H9 (cell line): ENCODE measurements at regions not wholly inside any gene's neighbourhood (a gene's known extent, or its start where the extent isn't known, plus 50 kb on each side); places are given as distances from the start of the nearest gene placed in this dataset.

Experiments used
- DNase-seq: peaks from one replicate; pipeline ENCODE4 v3.0.0-alpha.2; 2017
- H2AFZ ChIP-seq: one replicate; pipeline ENCODE4 v1.6.1; 2013; ENCODE audit warnings: mild to moderate bottlenecking, low read length, control low read depth, moderate library complexity
- H2AK5ac ChIP-seq: 2 replicates; pipeline ENCODE4 v1.6.1; 2013; ENCODE audit warnings: low read length, control low read depth, mixed read lengths; ENCODE audit not compliant: insufficient read length
- H2BK120ac ChIP-seq: one replicate; pipeline ENCODE4 v1.6.1; 2013; ENCODE audit warnings: low read depth, mild to moderate bottlenecking, low read length, control low read depth, inconsistent platforms; ENCODE audit not compliant: poor library complexity, severe bottlenecking
- H2BK12ac ChIP-seq: 2 replicates; pipeline ENCODE4 v1.6.1; 2013; ENCODE audit warnings: low read length, control low read depth, mixed read lengths, low read depth; ENCODE audit not compliant: insufficient read length
- H2BK15ac ChIP-seq: 2 replicates; pipeline ENCODE4 v1.6.1; 2013; ENCODE audit warnings: low read depth, low read length, control low read depth
- H2BK20ac ChIP-seq: one replicate; pipeline ENCODE4 v1.6.1; 2013; ENCODE audit warnings: low read depth, mild to moderate bottlenecking, low read length, control low read depth, inconsistent platforms; ENCODE audit not compliant: poor library complexity, severe bottlenecking
- H2BK5ac ChIP-seq: 2 replicates; pipeline ENCODE4 v1.6.1; 2013; ENCODE audit warnings: low read length, control low read depth, mixed read lengths; ENCODE audit not compliant: insufficient read length
- H3K14ac ChIP-seq: 2 replicates; pipeline ENCODE4 v1.6.1; 2013; ENCODE audit warnings: low read length, control low read depth; ENCODE audit not compliant: insufficient read depth
- H3K18ac ChIP-seq: 2 replicates; pipeline ENCODE4 v1.6.1; 2013; ENCODE audit warnings: low read depth, mild to moderate bottlenecking, mixed read lengths, low read length, control low read depth; ENCODE audit not compliant: insufficient read length
- H3K23ac ChIP-seq: 2 replicates; pipeline ENCODE4 v1.6.1; 2013; ENCODE audit warnings: low read length, control low read depth, mixed read lengths, low read depth; ENCODE audit not compliant: insufficient read length
- H3K23me2 ChIP-seq: 2 replicates; pipeline ENCODE4 v1.6.1; 2013; ENCODE audit warnings: low read depth, mild to moderate bottlenecking, mixed read lengths, low read length, control low read depth; ENCODE audit not compliant: insufficient read length, poor library complexity, severe bottlenecking
- H3K27ac ChIP-seq: 2 replicates; pipeline ENCODE4 v1.5.1; 2013; ENCODE audit warnings: low read length, control low read depth, mixed read lengths, low read depth; ENCODE audit not compliant: insufficient read length
- H3K27me3 ChIP-seq: 2 replicates; pipeline ENCODE4 v1.6.1; 2013; ENCODE audit warnings: low read length, control low read depth, inconsistent platforms; ENCODE audit not compliant: insufficient read depth
- H3K4ac ChIP-seq: 2 replicates; pipeline ENCODE4 v1.6.1; 2013; ENCODE audit warnings: low read depth, mild to moderate bottlenecking, control low read depth, inconsistent platforms, low read length, moderate library complexity
- H3K4me1 ChIP-seq: 2 replicates; pipeline ENCODE4 v1.6.1; 2013; ENCODE audit warnings: low read length, control low read depth, inconsistent platforms; ENCODE audit not compliant: insufficient read depth
- H3K4me2 ChIP-seq: 2 replicates; pipeline ENCODE4 v1.6.1; 2013; ENCODE audit warnings: low read length, control low read depth, mixed read lengths; ENCODE audit not compliant: insufficient read length, insufficient read depth
- H3K56ac ChIP-seq: 2 replicates; pipeline ENCODE4 v1.6.1; 2013; ENCODE audit warnings: low read depth, mild to moderate bottlenecking, mixed read lengths, low read length, control low read depth; ENCODE audit not compliant: insufficient read length
- H3K79me1 ChIP-seq: 2 replicates; pipeline ENCODE4 v1.6.1; 2013; ENCODE audit warnings: low read depth, mild to moderate bottlenecking, moderate library complexity, low read length, control low read depth, inconsistent platforms; ENCODE audit not compliant: insufficient read depth, poor library complexity, severe bottlenecking
- H3K79me2 ChIP-seq: 2 replicates; pipeline ENCODE4 v1.6.1; 2013; ENCODE audit warnings: low read length, control low read depth, inconsistent platforms; ENCODE audit not compliant: insufficient read depth
- H3K9ac ChIP-seq: 2 replicates; pipeline ENCODE4 v1.6.1; 2013; ENCODE audit warnings: low read length, control low read depth, mixed read lengths; ENCODE audit not compliant: insufficient read length; ENCODE audit errors: extremely low read depth
- H3K9me3 ChIP-seq: one replicate; pipeline ENCODE4 v1.6.1; 2013; ENCODE audit warnings: low read depth, low read length, inconsistent platforms; ENCODE audit not compliant: control insufficient read depth
- H3T11ph ChIP-seq: one replicate; pipeline ENCODE4 v1.6.1; 2013; ENCODE audit warnings: mild to moderate bottlenecking, low read length, control low read depth, inconsistent platforms
- H4K20me1 ChIP-seq: one replicate; pipeline ENCODE4 v1.6.1; 2013; ENCODE audit not compliant: control insufficient read depth, insufficient read length, insufficient read depth
- H4K5ac ChIP-seq: 2 replicates; pipeline ENCODE4 v1.6.1; 2013; ENCODE audit warnings: low read depth, mild to moderate bottlenecking, mixed read lengths, low read length, control low read depth; ENCODE audit not compliant: insufficient read length
- H4K8ac ChIP-seq: replicated peaks from 2 replicates; pipeline ENCODE4 v1.6.1; 2013; ENCODE audit warnings: low read length, control low read depth, mixed read lengths, low read depth; ENCODE audit not compliant: insufficient read length
- H4K91ac ChIP-seq: 2 replicates; pipeline ENCODE4 v1.6.1; 2013; ENCODE audit warnings: low read depth, mild to moderate bottlenecking, moderate library complexity, mixed read lengths, low read length, control low read depth; ENCODE audit not compliant: insufficient read length
- H3K27ac Mint-ChIP-seq, 3 experiments: 2 replicates in 2 of 3; 3 replicates in 1 of 3; pipeline ENCODE4 v1.8.0; 2020 to 2021; ENCODE audit warnings: mixed read lengths in 3 of 3, mild to moderate bottlenecking in 1 of 3, moderate library complexity in 1 of 3
- H3K27me3 Mint-ChIP-seq: 2 replicates; pipeline ENCODE4 v1.8.0; 2021; ENCODE audit warnings: low read depth, mild to moderate bottlenecking, moderate library complexity, mixed read lengths
- H3K36me3 Mint-ChIP-seq, 3 experiments: 2 replicates in 2 of 3; 3 replicates in 1 of 3; pipeline ENCODE4 v1.8.0; 2020 to 2021; ENCODE audit warnings: low read depth in 3 of 3, mixed read lengths in 3 of 3; ENCODE audit not compliant: insufficient read depth in 1 of 3
- H3K4me1 Mint-ChIP-seq, 2 experiments: 2 replicates each; pipeline ENCODE4 v1.8.0; 2020; ENCODE audit warnings: mixed read lengths in 2 of 2
- H3K4me3 Mint-ChIP-seq, 2 experiments: 2 replicates in 1 of 2; 3 replicates in 1 of 2; pipeline ENCODE4 v1.8.0; 2020 to 2021; ENCODE audit warnings: mild to moderate bottlenecking in 2 of 2, mixed read lengths in 2 of 2, moderate library complexity in 1 of 2
- H3K9me3 Mint-ChIP-seq, 2 experiments: 2 replicates in 1 of 2; 3 replicates in 1 of 2; pipeline ENCODE4 v1.8.0; 2020; ENCODE audit warnings: mild to moderate bottlenecking in 2 of 2, mixed read lengths in 2 of 2, moderate library complexity in 1 of 2
- CTCF ChIP-seq: fragments of 200-600 bp; sonication (generic); conservative IDR thresholded peaks from 3 replicates; pipeline ENCODE4 v1.8.0; 2021; ENCODE audit warnings: antibody characterized with exemption, mild to moderate bottlenecking
- WGBS: extraction: QIAGEN DNeasy Blood & Tissue Kit; methylation state at CpG from one replicate; pipeline ENCODE4 v1.1.7; 2013; ENCODE audit warnings: missing lambda C conversion rate, low lambda C conversion rate, mixed read lengths; ENCODE audit not compliant: insufficient read length; ENCODE audit errors: extremely low coverage; 5-methylcytosine and 5-hydroxymethylcytosine counted together

DNA sequence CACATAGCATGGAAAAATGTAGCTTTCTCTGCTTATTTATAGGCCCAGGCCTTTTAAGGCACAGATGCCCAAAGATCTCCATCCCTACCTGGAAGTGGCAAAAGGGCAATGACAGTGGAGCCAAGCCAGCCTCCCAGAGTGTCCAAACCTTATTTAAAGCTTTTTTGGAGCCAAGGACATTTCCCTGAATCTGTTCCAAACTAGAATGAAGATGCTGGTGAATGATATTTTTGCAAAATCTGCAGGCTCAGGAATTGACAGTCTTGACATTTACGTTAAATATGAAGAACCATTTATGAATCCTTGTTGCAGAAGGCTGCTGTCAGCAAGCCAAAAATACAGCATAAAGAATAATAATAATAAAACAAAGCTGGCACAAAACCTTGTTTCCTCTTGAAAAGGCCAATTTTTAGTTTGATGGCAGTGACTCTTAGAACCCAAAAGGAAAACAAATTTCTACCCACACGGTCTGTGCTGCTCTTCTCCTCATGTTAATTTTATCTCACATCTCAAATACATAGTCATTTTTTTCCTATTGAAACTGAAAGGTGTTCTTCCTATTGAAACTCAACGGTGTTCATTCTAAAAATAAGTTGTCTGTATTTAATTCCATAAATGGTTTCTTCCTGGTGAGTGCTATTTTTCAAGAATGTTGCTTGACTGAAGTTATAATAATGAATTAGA is 206.3 kb upstream of the TBL1X start:
- no peak overlapping the region for H3K4me2 ChIP-seq
- H3K27ac ChIP-seq, result no peak overlapping the region
- Mint-ChIP-seq H3K9me3 (peaks cover 38 to 61% of the 10 kb centered on the region in 2 experiments), H3K36me3 (peaks cover 18 to 31% (median 31%) of the 10 kb centered on the region in 3 experiments), H3K4me1 (no peaks in the 10 kb centered on the region), H3K4me3 (no peak overlapping the region), H3K27ac (no peak overlapping the region), H3K27me3 (no peaks in the 10 kb centered on the region; the same call in none of the 2 replicates)
- H4K91ac ChIP-seq, result no peak overlapping the region
- H3T11ph ChIP-seq, result no peak overlapping the region
- H3K23me2 ChIP-seq, result no peaks in the 10 kb centered on the region
- no peak overlapping the region for H3K9ac ChIP-seq
- no peaks in the 10 kb centered on the region for H3K9me3 ChIP-seq
- H3K79me2 ChIP-seq, result no peaks in the 10 kb centered on the region
- H2AFZ ChIP-seq, result no peak overlapping the region
- no peak overlapping the region for H3K18ac ChIP-seq
- H2BK12ac ChIP-seq, result no peak overlapping the region
- H2BK120ac ChIP-seq, result no peak overlapping the region
- WGBS, result no CpG with 5 or more reads among the region's 3 CpGs
- TF ChIP-seq CTCF, result no peak
- H3K56ac ChIP-seq, result no peak overlapping the region
- H3K4me1 ChIP-seq, result no peaks in the 10 kb centered on the region
- H2AK5ac ChIP-seq, result no peak overlapping the region
- no peak overlapping the region for H4K8ac ChIP-seq
- H3K79me1 ChIP-seq, result no peaks in the 10 kb centered on the region
- H3K27me3 ChIP-seq, result no peaks in the 10 kb centered on the region
- H3K4ac ChIP-seq, result no peak overlapping the region
- H2BK5ac ChIP-seq, result no peak overlapping the region
- no peak overlapping the region for H2BK15ac ChIP-seq
- H2BK20ac ChIP-seq, result no peak overlapping the region
- H3K14ac ChIP-seq, result no peak overlapping the region
- no peaks in the 10 kb centered on the region for H4K20me1 ChIP-seq
- no peak overlapping the region for H4K5ac ChIP-seq
- no peak for DNase-seq
- H3K23ac ChIP-seq, result no peak overlapping the region
